UCSD-AML1 (cell line): ENCODE measurements at regions not wholly inside any gene's neighbourhood (a gene's known extent, or its start where the extent isn't known, plus 50 kb on each side); places are given as distances from the start of the nearest gene placed in this dataset.

Experiments
- DNase-seq: peaks from one replicate; lab custom pipeline; 2025; ENCODE audit not compliant: unreplicated experiment; lab: John Stamatoyannopoulos, UW

GRCh38 chr3:67286586-67286985 is 288.5 kb downstream of the KBTBD8 start:
- no peak for DNase-seq

GRCh38 chr3:67288466-67289106 is 290.5 kb downstream of the KBTBD8 start:
- DNase-seq, result no peak

GRCh38 chr3:67289626-67290025 is 291.5 kb downstream of the KBTBD8 start:
- no peak for DNase-seq

- no peak for DNase-seq
These were observed 292.3 kb downstream of the KBTBD8 start for GRCh38 chr3:67290438-67290837.

- DNase-seq, result no peak
These were observed 293.5 kb downstream of the KBTBD8 start for GRCh38 chr3:67291287-67292252.

- DNase-seq, result no peak
These were observed 294.4 kb downstream of the KBTBD8 start for GRCh38 chr3:67292356-67293121.

DNA sequence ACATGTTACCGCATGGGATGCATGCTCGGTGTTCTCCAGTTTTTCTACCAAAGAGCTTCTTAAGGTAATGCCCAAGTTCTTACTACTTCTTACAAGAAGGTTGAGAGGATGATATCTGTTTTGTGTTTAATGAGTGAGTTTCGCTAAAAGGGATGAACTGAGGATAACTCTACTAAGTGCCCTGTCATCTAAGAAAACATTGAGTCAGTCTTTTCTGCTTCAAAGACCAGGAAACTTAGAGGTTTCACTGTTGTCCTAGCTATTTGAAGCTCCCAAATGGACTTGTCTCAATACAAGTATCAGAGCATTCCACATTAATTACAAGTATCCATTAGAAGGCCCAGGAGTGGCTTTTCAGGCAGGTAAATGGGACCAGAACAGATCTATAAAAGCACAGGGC is 296.2 kb downstream of the KBTBD8 start:
- DNase-seq, result no peak

DNA sequence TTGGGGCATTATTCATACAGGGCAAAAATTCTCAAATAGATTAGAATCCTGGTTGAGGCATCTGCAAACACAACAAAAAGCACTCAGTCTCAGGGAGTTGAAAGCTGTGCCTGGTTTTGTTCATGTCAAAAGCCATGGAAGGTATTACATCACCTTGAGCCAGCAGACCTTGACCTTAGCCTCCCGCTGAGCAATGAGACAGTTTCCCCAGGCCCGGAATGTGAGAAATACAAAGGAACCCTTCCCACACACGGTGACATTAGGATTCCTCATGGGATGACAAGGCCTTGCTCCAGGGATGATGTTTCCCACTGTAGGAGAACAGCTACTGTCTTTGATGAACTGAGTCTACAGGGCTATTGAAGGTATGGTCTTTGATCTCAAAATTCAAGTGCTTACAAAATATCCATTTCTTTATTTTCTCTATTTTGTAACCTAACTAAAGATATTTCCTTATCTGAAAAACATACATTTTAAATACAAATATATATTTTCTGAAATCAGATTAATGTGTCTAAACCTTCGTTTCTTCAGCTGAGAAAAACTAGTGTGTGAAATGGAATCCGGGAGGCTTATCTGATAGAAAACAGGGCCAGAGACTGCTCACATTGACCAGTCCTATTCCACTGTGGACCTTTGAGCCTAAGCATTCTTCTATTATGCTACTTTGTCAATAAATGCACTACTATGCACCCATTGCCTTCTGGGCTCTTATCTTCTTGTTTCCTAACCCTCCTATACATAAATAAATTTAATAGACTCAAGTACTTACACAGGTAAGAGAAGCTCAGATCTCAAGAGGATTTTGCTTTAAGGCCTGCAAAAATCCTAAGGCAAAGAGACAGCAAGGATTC is 298.2 kb downstream of the KBTBD8 start:
- no peak for DNase-seq

GRCh38 chr3:67297715-67298475 is 299.8 kb downstream of the KBTBD8 start:
- no peak for DNase-seq

- DNase-seq, result no peak
These were observed 303.4 kb downstream of the KBTBD8 start for GRCh38 chr3:67301556-67301955.

- no peak for DNase-seq
These were observed 304.4 kb downstream of the KBTBD8 start for GRCh38 chr3:67302489-67302888.

GRCh38 chr3:67305160-67305559 is 307.1 kb downstream of the KBTBD8 start:
- no peak for DNase-seq

DNA sequence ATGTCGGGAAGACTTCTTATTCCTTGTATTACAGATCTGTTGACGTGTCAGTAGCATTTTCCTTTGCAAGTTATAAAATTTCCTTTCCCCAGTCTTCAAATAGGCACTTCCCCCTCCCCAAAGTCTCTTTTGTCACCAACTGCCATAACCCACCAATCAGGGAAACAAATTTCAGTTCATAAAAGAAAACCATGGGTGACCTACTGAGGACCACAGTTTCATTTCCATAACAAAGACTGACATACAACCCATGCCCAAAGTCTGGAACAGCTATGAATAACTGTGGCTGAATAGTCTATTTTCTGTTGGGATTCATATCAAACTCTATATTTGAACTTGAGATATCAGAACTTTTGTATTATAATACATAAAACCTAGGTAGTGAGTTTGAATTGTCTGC is 307.8 kb downstream of the KBTBD8 start:
- no peak for DNase-seq

GRCh38 chr3:67311440-67311839 is 313.3 kb downstream of the KBTBD8 start:
- no peak for DNase-seq

GRCh38 chr3:67312155-67312554 is 314.0 kb downstream of the KBTBD8 start:
- DNase-seq, result no peak

GRCh38 chr3:67318162-67318561 is 320.1 kb downstream of the KBTBD8 start:
- no peak for DNase-seq

GRCh38 chr3:67324554-67324953 is 326.4 kb downstream of the KBTBD8 start:
- no peak for DNase-seq
